ENCODE measurements at regions not wholly inside any gene's neighbourhood (a gene's known extent, or its start where the extent isn't known, plus 50 kb on each side); places are given as distances from the start of the nearest gene placed in this dataset.

DNA sequence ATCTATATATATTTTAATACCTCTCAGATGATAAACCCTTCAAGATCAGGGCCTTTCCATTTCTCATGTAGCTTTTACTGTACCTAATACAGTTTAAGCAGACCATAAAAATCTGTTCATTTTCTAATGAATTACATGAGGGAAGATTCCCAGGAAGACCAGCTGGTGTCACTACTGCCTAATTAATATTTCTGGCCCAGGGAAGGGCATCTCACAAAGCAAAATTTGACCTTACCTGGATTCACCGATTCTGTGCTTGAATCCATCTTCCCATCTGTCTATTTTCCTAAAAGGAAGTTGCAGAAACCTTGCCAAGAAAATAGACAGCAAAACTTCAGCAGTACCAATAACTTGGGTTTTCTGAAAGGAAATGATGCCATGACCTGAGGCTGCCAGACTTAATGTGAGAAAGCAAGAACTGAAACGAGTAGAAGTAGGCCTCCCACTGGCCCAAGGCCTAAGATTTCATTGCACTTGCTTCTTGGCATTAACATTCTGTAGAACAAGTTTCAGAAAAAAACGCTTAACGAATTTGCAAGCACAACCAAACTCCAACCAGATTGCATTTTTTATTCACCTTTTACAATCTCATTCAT lies 83.0 kb upstream of the GLIS3 start:
- peak; percentile 13 for DNase-seq

DNA sequence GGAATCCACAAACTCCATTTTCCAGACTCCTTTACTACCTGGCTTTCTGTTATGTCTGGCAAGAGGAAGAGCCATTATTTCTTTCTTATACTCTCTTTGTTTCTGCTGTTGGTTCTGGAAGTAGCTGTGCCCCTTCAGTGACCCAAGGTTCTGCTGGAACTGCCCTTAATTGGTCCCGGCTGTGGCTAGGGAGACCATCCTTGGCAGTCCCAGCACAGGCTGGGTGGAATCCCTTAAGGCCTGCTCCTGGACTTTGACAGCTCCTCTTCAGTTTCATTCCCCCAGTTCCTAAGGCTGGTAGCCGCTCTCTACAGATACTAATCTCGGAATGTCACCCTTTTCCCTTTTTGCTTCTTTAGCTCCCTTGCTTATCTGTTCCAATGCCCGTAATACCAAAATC lies 81.9 kb upstream of the GLIS3 start:
- DNase-seq, result no peak

- DNase-seq, result no peak
Observed at GRCh38 chr9:4380406-4380805, 80.5 kb upstream of the GLIS3 start.

GRCh38 chr9:4375424-4376200 lies 75.7 kb upstream of the GLIS3 start:
- DNase-seq, result no peak

DNA sequence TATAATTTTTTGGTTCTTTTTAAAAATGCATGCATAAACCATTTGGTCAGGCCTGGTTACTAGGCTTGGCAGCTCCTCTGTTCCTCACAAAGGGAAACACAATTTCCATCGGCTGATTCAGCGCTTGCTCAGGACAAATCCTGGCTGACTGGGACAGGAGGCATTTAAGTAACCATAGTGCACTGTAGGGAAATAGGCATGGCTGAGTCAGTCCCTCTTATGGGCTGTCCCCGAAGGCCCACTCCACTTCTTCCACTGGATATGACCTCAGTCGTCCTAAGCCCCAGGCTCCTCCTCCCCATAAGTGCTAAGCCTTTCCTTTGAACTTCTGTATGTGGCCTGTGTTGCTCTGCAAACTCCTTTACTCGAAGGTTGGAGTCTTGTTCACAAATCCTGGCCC lies 71.2 kb upstream of the GLIS3 start:
- DNase-seq, result no peak

DNA sequence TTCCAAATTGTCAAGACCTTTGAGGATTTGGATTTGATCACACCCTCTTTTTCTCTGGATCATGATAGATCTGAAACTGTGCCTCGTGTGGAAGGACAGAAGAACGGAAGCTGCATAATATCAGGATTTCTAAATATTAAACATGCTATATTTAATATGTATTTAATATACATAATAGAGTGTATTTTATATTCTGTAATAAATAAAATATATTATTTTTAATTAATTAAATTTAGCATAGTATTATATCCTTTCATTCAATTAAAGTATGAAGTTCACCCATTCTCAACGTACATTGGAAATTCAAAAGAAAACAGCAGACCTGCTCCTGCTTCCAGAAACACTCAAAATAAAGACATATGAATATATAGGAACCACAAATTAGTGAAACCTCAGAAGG lies 70.6 kb upstream of the GLIS3 start:
- DNase-seq, result no peak

DNA sequence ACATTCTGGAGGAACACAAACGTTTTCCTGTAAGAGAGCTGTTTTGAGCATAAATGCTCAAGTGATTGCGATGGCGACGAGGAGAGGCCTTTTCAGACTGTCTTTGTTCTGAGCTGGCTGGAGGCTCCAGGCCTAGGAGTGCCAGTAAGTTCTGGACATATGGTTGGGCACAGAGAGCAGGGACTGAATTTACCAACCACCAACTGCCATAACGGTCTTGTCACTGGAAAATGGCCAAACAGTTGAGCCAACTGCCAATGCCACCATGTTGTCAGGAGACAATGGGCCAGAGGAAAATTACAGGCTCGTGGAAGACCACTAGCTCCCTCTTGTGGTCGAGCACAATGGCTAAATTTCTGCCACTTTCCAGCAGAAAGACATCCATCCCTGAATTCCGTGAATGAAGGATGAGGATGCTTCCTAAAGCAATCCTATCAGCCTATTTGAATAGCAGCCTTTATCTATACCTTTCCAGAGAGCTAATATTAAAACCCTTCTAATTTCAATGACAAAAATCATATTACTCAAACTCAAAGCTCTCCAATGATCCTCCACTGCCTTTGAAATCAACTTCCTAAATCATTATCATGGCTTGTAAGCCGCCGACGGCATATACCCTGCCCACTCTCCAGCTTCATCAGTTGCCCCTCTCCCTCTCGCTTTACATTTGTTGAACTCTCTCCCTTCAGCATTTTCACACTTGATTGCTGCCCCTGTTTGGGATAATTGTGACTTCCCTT lies 66.9 kb upstream of the GLIS3 start:
- DNase-seq, result peak; percentile 44

DNA sequence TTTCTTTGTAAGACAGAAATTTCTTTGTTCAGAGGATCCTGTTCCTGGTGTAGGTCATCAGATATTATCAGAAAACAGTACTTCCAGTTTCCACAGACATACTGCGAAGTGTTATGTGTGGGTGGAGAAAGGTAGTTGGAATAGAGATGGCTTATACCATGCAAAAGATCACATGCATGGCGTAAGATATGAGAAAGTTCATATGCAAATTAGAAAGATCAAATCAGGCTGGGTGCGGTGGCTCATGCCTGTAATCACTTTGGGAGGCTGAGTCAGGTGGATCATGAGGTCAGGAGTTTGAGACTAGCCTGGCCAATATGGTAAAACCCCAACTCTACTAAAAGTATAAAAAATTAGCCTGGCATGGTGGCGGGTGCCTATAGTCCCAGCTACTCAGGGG lies 65.2 kb upstream of the GLIS3 start:
- DNase-seq, result no peak

- no peak for DNase-seq
Observed at GRCh38 chr9:4362281-4362680, 62.4 kb upstream of the GLIS3 start.

GRCh38 chr9:4359016-4359415 lies 59.1 kb upstream of the GLIS3 start:
- DNase-seq, result no peak

DNA sequence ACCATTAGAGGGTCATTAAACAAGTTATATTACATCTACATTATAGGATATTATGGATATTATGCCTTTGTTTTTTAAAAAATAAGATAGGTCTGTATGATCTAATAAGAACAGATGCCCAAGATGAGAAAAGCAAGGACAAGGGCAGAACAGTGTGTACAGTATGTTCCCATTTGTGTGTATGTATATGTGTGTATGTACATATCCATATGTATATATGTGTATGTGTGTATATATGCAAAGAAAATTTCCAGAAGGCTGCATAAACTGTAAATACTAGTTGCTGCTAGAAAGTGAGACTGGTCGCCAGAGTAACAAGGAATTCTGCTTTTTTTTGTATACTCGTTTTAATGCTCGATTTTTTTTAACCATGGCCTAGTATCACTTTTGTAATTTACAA lies 58.1 kb upstream of the GLIS3 start:
- DNase-seq, result no peak

DNA sequence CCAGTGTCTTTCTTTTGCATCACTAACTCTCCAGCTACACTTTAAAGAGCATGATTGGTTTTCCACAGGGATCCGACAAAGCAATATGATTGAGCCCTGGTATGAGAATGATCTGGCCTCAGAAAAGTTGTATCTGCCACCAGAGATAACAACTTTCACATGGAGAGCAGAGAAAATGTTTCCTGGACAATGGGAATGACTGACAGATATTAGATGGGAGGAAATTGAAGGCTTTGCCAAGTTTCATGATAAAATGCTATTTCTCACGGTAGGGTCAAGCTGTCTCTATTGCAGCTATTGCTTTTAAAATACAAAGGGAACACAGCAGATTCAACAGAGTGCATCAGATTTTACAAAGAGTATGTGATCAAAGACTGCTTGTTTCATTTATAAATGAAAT lies 56.4 kb upstream of the GLIS3 start:
- no peak for DNase-seq

- no peak for DNase-seq
Observed at GRCh38 chr9:4353236-4353635, 53.4 kb upstream of the GLIS3 start.

- no peak for DNase-seq
Observed at GRCh38 chr9:4349816-4350418, 50.0 kb upstream of the GLIS3 start.

All from activated CD4-positive, alpha-beta T cell treated with anti-CD3 and anti-CD28 coated beads, Interleukin-2, Interleukin-6, amounts not matched to agents 100 ng/mL and 50 ng/mL, durations not matched to agents 16 hours and 8 hours (primary cell).